ENCODE measurements at regions not wholly inside any gene's neighbourhood (a gene's known extent, or its start where the extent isn't known, plus 50 kb on each side); places are given as distances from the start of the nearest gene placed in this dataset.

- H3K36me3 ChIP-seq (ENCODE audit: control insufficient read depth in 4 of 4, insufficient read depth in 3 of 4, low read depth in 1 of 4, low read length in 3 of 4): no peaks in the 10 kb centered on the region
- no peak overlapping the region for H3K9ac ChIP-seq (ENCODE audit: low read depth in 1 of 2, low read length in 2 of 2)
- H3K27me3 ChIP-seq (ENCODE audit: control insufficient read depth in 4 of 4, insufficient read depth in 4 of 4, low read length in 3 of 4): no peaks in the 10 kb centered on the region
- H3K9me3 ChIP-seq (ENCODE audit: control insufficient read depth in 4 of 4, low read length in 3 of 4): no peaks in the 10 kb centered on the region
- H3K4me3 ChIP-seq (ENCODE audit: low read depth in 1 of 3, low read length in 3 of 3): no peak overlapping the region
- no peak overlapping the region for H3K27ac ChIP-seq (ENCODE audit: low read depth in 1 of 2, low read length in 2 of 2)
- WGBS: 36% methylated on average over 3 of the region's 3 CpGs
- TF ChIP-seq EGR1 (IDR thresholded peaks at IDR 0.05; ENCODE audit: low read depth in 2 of 2): no peak
- no peak for TF ChIP-seq MAX (IDR thresholded peaks at IDR 0.05)
- TF ChIP-seq ZBTB33 (IDR thresholded peaks at IDR 0.05): no peak
- no peak for TF ChIP-seq YY1 (IDR thresholded peaks at IDR 0.05)
- TF ChIP-seq FOXA1 (IDR thresholded peaks at IDR 0.05): no peak
- TF ChIP-seq GABPA (IDR thresholded peaks at IDR 0.05 in 1 of 2, conservative IDR thresholded peaks at IDR 0.05 in 1 of 2): no peak
- no peak for TF ChIP-seq HNF4G (IDR thresholded peaks at IDR 0.05)
- TF ChIP-seq RAD21 (IDR thresholded peaks at IDR 0.05): no peak
- TF ChIP-seq NR2F2 (IDR thresholded peaks at IDR 0.05): no peak
- TF ChIP-seq CTCF (IDR thresholded peaks at IDR 0.05; ENCODE audit: low read depth, low read length, missing input control): no peak
- no peak for TF ChIP-seq HNF4A (conservative IDR thresholded peaks at IDR 0.05)
- TF ChIP-seq SP1 (IDR thresholded peaks at IDR 0.05): no peak
- DNase-seq (ENCODE audit: low spot score): no peak
- H3K4me1 ChIP-seq (ENCODE audit: control insufficient read depth in 4 of 4, insufficient read depth in 4 of 4, low read length in 3 of 4): no peaks in the 10 kb centered on the region
These were observed 150.3 kb downstream of the SOX3 start for GRCh38 chrX:140354431-140355120.

GRCh38 chrX:140346729-140347128 is 158.1 kb downstream of the SOX3 start:
- Histone ChIP-seq H3K4me1 (ENCODE audit: control insufficient read depth in 4 of 4, insufficient read depth in 4 of 4, low read length in 3 of 4) (no peaks in the 10 kb centered on the region), H3K27me3 (ENCODE audit: control insufficient read depth in 4 of 4, insufficient read depth in 4 of 4, low read length in 3 of 4) (peaks cover 0 to 2% (median 0%) of the 10 kb centered on the region in 4 donors), H3K36me3 (ENCODE audit: control insufficient read depth in 4 of 4, insufficient read depth in 3 of 4, low read depth in 1 of 4, low read length in 3 of 4) (no peaks in the 10 kb centered on the region), H3K4me3 (ENCODE audit: low read depth in 1 of 3, low read length in 3 of 3) (no peak overlapping the region), H3K27ac (ENCODE audit: low read depth in 1 of 2, low read length in 2 of 2) (no peak overlapping the region), H3K9me3 (ENCODE audit: control insufficient read depth in 4 of 4, low read length in 3 of 4) (no peaks in the 10 kb centered on the region), H3K9ac (ENCODE audit: low read depth in 1 of 2, low read length in 2 of 2) (no peak overlapping the region)
- no peak for DNase-seq (ENCODE audit: low spot score)
- WGBS: 31% methylated on average over 1 of the region's 1 CpG
- TF ChIP-seq NR2F2 (IDR thresholded peaks at IDR 0.05): no peak
- no peak for TF ChIP-seq GABPA (IDR thresholded peaks at IDR 0.05 in 1 of 2, conservative IDR thresholded peaks at IDR 0.05 in 1 of 2)
- no peak for TF ChIP-seq SP1 (IDR thresholded peaks at IDR 0.05)
- no peak for TF ChIP-seq CTCF (IDR thresholded peaks at IDR 0.05; ENCODE audit: low read depth, low read length, missing input control)
- TF ChIP-seq FOXA2 (IDR thresholded peaks at IDR 0.05): no peak
- no peak for TF ChIP-seq HNF4G (IDR thresholded peaks at IDR 0.05)
- no peak for TF ChIP-seq YY1 (IDR thresholded peaks at IDR 0.05)
- no peak for TF ChIP-seq EGR1 (IDR thresholded peaks at IDR 0.05; ENCODE audit: low read depth in 2 of 2)
- no peak for TF ChIP-seq ZBTB33 (IDR thresholded peaks at IDR 0.05)
- no peak for TF ChIP-seq ATF3 (IDR thresholded peaks at IDR 0.05)
- TF ChIP-seq HNF4A (conservative IDR thresholded peaks at IDR 0.05): no peak
- TF ChIP-seq MAX (IDR thresholded peaks at IDR 0.05): no peak
